OCI-LY7 (cell line): ENCODE measurements at regions not wholly inside any gene's neighbourhood (a gene's known extent, or its start where the extent isn't known, plus 50 kb on each side); places are given as distances from the start of the nearest gene placed in this dataset.

ENCODE experiments used
- CTCF ChIP-seq: fragments of 200-600 bp; sonication (generic); conservative IDR thresholded peaks from 2 replicates; pipeline ENCODE4 v1.5.1; 2014; ENCODE audit warnings: mild to moderate bottlenecking, antibody characterized with exemption, low read length, moderate library complexity, mixed read lengths
- EZH2phosphoT487 ChIP-seq: fragments of 200-600 bp; sonication (generic); IDR thresholded peaks from 2 replicates; pipeline ENCODE4 v1.6.1; 2018; ENCODE audit warnings: low read depth, borderline replicate concordance, mild to moderate bottlenecking, mixed run types, antibody characterized with exemption, low read length, moderate library complexity, mixed read lengths

GRCh38 chr11:130789056-130789640 is 127.1 kb downstream of the SNX19 start:
- no peak for TF ChIP-seq CTCF
- TF ChIP-seq EZH2phosphoT487 = no peak
